ENCODE measurements at regions not wholly inside any gene's neighbourhood (a gene's known extent, or its start where the extent isn't known, plus 50 kb on each side); places are given as distances from the start of the nearest gene placed in this dataset.

- WGBS, 2 experiments (ENCODE audit: extremely low coverage in 2 of 2, insufficient read length in 1 of 2) = no CpG with 5 or more reads among the region's 9 CpGs
- in situ Hi-C loops (cut with MboI; ENCODE audit: low sequenced_read_pairs) = no loop called here
- no TSS peak for BruUV-seq (replicated peaks)
These were observed 382.8 kb downstream of the OSR1 start for GRCh38 chr2:18975506-18976167.

More at GRCh38 chr2:18975506-18976167, 382.8 kb downstream of the OSR1 start:
- Histone ChIP-seq H3K79me1 (ENCODE audit: low read depth in 1 of 2, low read length in 2 of 2) (no peaks in the 10 kb centered on the region), H3K4me3 (ENCODE audit: insufficient read depth, low read depth, low read length) (no peak overlapping the region), H2BK20ac (ENCODE audit: low read depth, low read length) (peak overlapping the region; percentile 95), H4K91ac (ENCODE audit: insufficient read depth, low read depth, low read length) (peak overlapping the region; percentile 68), H3K27me3 (ENCODE audit: control insufficient read depth, insufficient read depth, low read length) (no peaks in the 10 kb centered on the region), H3K14ac (replicated peaks; ENCODE audit: low read depth, low read length) (peak overlapping the region; percentile 92), H2BK120ac (ENCODE audit: low read depth, low read length) (peak overlapping the region; percentile 87), H3K4me1 (ENCODE audit: control insufficient read depth, insufficient read depth, low read length) (peaks cover 14% of the 10 kb centered on the region), H3K23ac (ENCODE audit: low read depth, low read length) (peak overlapping the region; percentile 85), H2BK15ac (ENCODE audit: low read depth, low read length) (peak overlapping the region; percentile 46; the same call in 2 of the 3 replicates), H2AFZ (replicated peaks; ENCODE audit: low read length, poor library complexity) (peak overlapping the region; percentile 77), H2AK9ac (replicated peaks; ENCODE audit: low read depth, low read length, poor library complexity) (no peak overlapping the region), H4K8ac (ENCODE audit: low read depth in 2 of 2, low read length in 2 of 2) (peak overlapping the region; percentile 17 to 96; a peak in 2 of 4 replicates), H3K4me2 (ENCODE audit: low read depth, low read length) (peak overlapping the region; percentile 15; the same call in 1 of the 2 replicates), H3K18ac (ENCODE audit: low read depth, low read length) (peak overlapping the region; percentile 31; the same call in 1 of the 2 replicates), H4K20me1 (ENCODE audit: insufficient read depth, low read length) (no peaks in the 10 kb centered on the region), H3K36me3 (ENCODE audit: control insufficient read depth, insufficient read depth, low read length) (no peaks in the 10 kb centered on the region), H3K9me1 (ENCODE audit: insufficient read depth, low read length) (peaks cover 13% of the 10 kb centered on the region), H4K5ac (ENCODE audit: low read depth, low read length) (peak overlapping the region; percentile 14), H3K27ac (ENCODE audit: insufficient read depth, low read length) (peak overlapping the region; percentile 29), H3K9ac (ENCODE audit: low read depth, low read length) (no peak overlapping the region), H3K56ac (ENCODE audit: extremely low read depth, insufficient read depth, low read length) (peak overlapping the region; percentile 62), H3K4ac (ENCODE audit: low read depth, low read length) (peak overlapping the region; percentile 94), H2AK5ac (ENCODE audit: low read depth, low read length) (peak overlapping the region; percentile 54), H2BK5ac (ENCODE audit: low read depth, low read length, poor library complexity, severe bottlenecking) (peak overlapping the region; percentile 79), H3K9me3 (ENCODE audit: control insufficient read depth, insufficient read depth, low read length) (no peaks in the 10 kb centered on the region)
- dilution Hi-C loops (cut with HindIII; ENCODE audit: low sequenced_read_pairs, unreplicated experiment) = no loop called here
- TF ChIP-seq CEBPB (IDR thresholded peaks at IDR 0.05; ENCODE audit: low read depth, low read length) = no peak
- TF ChIP-seq NFE2L2 (IDR thresholded peaks at IDR 0.05; ENCODE audit: low read depth, low read length) = no peak
- no peak for TF ChIP-seq FOS (IDR thresholded peaks at IDR 0.05; ENCODE audit: low read depth, low read length)
- TF ChIP-seq, protein P1, sequence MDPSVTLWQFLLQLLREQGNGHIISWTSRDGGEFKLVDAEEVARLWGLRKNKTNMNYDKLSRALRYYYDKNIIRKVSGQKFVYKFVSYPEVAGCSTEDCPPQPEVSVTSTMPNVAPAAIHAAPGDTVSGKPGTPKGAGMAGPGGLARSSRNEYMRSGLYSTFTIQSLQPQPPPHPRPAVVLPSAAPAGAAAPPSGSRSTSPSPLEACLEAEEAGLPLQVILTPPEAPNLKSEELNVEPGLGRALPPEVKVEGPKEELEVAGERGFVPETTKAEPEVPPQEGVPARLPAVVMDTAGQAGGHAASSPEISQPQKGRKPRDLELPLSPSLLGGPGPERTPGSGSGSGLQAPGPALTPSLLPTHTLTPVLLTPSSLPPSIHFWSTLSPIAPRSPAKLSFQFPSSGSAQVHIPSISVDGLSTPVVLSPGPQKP (IDR thresholded peaks at IDR 0.05; ENCODE audit: borderline replicate concordance, low read depth, low read length) = no peak
- no peak for TF ChIP-seq SMC3 (IDR thresholded peaks at IDR 0.05; ENCODE audit: low read depth, low read length)
- no peak for TF ChIP-seq MXI1 (IDR thresholded peaks at IDR 0.05; ENCODE audit: borderline replicate concordance, low read depth, low read length)
- TF ChIP-seq CHD1 (IDR thresholded peaks at IDR 0.05; ENCODE audit: low read depth, low read length) = no peak
- TF ChIP-seq RAD21 (IDR thresholded peaks at IDR 0.05; ENCODE audit: low read length) = no peak
- TF ChIP-seq MAZ (IDR thresholded peaks at IDR 0.05; ENCODE audit: borderline replicate concordance, low read depth, low read length) = no peak
- no peak for TF ChIP-seq CTCF (conservative IDR thresholded peaks at IDR 0.05; ENCODE audit: low read depth, low read length)
- no peak for TF ChIP-seq BHLHE40 (IDR thresholded peaks at IDR 0.05; ENCODE audit: low read depth, low read length)
- TF ChIP-seq RCOR1 (IDR thresholded peaks at IDR 0.05; ENCODE audit: insufficient replicate concordance, low read length) = no peak
- no peak for TF ChIP-seq MAFK (IDR thresholded peaks at IDR 0.05; ENCODE audit: low read depth, low read length)
- intact Hi-C loops (cut with micrococcal nuclease) = no loop called here
- CTCF ChIA-PET = no interaction called here
- peak; percentile 27 for ATAC-seq (ENCODE audit: low read depth)
- no peak for DNase-seq
- POLR2A ChIA-PET (ENCODE audit: unreplicated experiment) = no interaction called here

All from IMR-90 (cell line).